GM04503 (cell line): ENCODE measurements at regions not wholly inside any gene's neighbourhood (a gene's known extent, or its start where the extent isn't known, plus 50 kb on each side); places are given as distances from the start of the nearest gene placed in this dataset.

Source experiments
- DNase-seq: peaks from one replicate; pipeline ENCODE4 v3.0.0-alpha.2; 2012; ENCODE audit warnings: low read depth

DNA sequence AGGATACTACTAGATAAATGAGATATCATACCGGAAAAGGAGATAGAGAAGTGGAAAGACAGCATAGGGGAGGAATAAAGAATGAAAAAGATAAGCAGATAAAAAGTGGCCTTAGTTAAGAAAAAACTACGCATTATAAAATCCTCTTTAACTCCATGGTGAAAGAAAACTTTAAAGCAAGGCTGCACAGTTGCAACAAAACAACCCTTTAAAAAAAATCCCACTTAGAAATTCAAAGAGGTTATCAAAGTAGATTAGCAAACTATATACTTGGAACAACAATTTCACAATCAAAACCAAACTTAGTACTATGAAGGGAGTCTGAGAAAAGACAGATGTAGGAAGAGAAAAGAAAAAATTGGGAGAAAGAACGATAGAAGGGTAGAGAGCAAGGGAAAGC, 133.4 kb upstream of the OSR1 start:
- DNase-seq = no peak

- no peak for DNase-seq
These were observed 132.5 kb upstream of the OSR1 start for GRCh38 chr2:19490846-19491435.

- DNase-seq = peak; percentile 24
These were observed 129.7 kb upstream of the OSR1 start for GRCh38 chr2:19488009-19488691.

DNA sequence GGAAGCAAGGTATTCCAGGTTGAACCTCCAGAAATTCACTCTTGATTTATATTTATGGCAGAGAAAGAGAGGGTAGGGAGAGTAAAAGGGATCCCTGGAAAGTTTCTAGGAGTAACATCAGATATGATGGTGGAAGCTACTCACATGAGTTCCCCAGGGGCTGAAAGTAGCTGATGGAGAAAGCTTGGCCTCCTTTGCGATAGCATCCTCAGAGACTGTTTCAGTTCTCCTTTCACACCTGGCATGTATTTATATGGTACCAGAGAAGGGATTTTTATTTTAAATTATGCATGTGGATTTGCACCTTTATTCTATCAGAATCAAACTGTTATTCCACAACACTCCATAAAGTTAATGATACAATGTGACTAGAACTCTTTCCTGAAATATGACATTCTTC, 126.3 kb upstream of the OSR1 start:
- DNase-seq = no peak

GRCh38 chr2:19480673-19481072, 122.2 kb upstream of the OSR1 start:
- no peak for DNase-seq

DNA sequence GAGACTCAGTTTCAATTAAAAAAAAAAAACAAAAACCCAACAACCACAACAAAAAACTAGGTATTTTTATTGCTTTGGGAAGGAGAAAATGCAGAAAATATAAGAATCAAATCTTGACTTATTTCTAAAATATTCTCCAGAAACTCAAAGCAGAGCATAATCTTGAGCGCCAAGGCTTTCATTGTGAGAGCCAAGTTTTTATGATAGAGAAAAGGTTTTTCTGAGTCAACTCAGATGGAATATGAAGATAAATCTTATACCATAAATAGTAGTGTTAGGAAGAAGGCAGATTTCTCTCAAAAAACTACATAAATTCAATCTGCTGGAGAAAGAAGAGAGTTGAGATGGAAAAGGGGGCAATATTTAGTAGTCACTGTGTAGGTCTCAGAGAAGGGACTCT, 121.2 kb upstream of the OSR1 start:
- DNase-seq = no peak

DNA sequence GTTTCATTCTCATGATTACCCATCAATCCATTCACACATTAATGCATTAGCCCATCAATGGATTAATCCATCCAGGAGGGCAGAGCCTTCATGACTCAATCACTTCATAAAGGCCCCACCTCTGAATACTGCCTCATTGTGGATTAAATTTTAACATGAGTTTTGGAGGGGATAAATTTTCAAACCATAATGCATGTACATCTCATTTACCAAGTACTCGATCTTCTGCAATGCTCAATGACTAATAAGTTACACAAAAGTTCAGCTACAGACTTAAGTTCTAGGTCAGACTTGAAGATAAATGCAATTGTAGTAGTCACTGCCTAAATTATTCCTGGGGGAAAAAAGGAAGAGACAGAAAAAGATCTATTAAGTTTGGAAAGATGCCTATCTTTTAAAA, 120.0 kb upstream of the OSR1 start:
- no peak for DNase-seq

DNA sequence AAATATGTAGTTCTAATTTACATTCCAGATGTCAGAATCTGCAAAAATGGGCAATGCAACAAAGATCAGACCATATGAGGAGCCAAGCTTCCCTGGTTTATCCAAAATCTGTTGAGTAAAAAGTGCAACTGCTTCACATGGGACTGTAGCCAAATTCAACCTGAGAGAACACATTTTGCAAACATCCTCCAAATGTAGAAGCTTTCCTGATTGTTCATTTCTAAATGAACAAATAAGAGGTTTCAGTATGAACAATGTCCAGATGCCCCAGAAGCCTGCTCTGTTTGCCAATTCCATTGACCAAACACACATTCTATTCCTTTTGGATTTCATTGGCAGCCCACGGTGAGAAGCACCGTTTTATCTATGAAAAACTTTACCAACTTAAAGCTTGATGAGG, 117.9 kb upstream of the OSR1 start:
- DNase-seq = no peak

DNA sequence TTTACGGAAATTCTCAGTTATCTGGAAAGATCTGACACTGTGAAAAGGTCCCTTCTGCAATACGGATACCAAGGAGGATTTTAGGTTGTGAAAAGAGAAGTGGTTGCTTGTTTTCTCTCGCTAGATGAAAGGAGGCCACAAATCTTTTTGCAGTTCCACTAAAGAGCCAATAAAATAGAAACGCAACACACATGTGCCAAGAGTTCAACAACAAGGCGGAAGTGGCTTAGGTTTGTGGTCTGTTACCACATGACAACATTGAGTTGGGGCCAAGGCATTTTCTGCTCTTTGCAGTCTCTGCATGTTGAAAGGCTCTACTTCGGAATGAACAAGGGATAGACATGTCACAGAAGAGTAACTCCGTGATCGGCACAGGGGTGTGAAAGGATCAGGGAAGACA, 115.7 kb upstream of the OSR1 start:
- peak; percentile 73 for DNase-seq

GRCh38 chr2:19473350-19473749, 114.9 kb upstream of the OSR1 start:
- no peak for DNase-seq

DNA sequence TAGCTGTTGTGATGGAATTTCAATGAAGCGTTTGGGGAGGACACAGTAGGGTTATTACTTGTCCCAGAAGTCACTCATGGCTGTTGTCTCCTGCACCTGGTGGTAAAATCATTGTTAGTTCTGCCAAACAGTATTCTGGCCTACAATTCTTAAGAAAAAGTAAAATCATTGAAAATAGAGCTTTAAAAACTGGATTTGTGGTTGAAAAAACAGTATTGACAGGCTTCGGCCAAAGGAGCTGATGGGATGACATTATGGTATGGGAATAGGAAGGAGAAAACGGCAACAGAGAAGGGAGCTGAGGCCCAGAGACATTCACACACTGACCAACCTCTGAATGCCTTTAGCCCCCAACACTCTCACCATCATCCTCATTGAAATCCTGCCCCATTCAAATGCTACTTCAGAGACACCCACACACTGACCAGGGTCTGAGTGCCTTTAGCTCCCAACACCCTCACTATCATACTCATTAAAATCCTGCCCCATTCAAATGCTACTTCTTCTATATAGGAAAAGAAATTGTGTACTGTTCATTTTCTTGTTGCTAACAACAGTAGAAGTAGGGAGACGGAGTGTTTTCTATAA, 114.1 kb upstream of the OSR1 start:
- no peak for DNase-seq

- no peak for DNase-seq
These were observed 113.1 kb upstream of the OSR1 start for GRCh38 chr2:19471491-19471890.

GRCh38 chr2:19465978-19466377, 107.6 kb upstream of the OSR1 start:
- DNase-seq = no peak

DNA sequence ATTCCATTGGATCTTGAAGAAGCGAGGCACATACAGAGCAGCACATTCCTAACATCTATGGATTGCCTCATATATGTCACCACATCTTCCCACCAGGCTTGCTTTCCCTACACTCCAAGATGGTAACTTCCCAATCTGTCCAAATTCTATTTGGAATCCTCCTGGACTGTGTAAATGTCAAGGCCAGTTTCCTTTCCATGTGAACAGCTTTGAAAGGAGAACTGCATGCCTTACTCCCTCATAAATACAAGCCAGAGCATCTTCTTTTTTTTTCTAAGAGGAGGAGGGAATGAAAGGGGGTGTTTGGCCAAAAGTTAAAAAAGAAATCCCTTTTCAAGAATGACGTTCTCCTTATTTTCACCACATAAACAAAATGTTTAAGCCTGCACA, 103.8 kb upstream of the OSR1 start:
- DNase-seq = no peak

DNA sequence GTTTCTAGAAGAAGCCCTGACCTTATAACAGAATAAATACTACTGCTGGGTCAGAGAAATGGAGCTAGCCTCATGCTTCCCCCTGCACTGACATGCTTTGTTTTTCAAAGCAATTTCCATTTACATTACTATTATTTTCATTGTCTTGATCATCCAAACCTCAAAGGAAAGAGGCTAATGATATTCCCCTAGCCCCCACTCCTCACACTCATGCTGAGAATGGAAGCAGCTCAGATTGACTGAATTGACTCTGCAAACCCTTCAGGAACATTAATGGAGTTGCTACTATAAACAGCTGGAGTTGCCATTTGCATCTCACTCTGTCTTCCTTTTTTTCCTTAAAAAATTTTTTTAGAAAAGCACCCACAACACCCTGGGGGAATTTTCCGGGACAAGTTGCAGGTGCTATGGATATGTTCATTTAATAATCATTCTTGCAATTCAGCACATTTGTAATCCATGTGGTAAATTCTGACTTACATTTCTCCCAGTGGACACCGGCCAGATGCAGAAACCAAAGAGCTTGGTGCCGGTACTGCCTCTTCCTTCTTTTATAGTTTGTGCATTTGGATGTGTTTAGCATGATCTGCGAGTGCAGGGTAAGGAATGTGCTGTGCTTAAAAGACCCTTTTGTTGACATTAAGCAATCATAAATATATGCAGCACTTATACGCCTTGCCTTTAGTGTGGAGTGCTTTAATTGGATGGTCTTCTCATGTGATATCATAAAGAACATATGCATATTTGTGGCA, 103.3 kb upstream of the OSR1 start:
- no peak for DNase-seq

GRCh38 chr2:19460761-19461160, 102.3 kb upstream of the OSR1 start:
- DNase-seq = no peak

DNA sequence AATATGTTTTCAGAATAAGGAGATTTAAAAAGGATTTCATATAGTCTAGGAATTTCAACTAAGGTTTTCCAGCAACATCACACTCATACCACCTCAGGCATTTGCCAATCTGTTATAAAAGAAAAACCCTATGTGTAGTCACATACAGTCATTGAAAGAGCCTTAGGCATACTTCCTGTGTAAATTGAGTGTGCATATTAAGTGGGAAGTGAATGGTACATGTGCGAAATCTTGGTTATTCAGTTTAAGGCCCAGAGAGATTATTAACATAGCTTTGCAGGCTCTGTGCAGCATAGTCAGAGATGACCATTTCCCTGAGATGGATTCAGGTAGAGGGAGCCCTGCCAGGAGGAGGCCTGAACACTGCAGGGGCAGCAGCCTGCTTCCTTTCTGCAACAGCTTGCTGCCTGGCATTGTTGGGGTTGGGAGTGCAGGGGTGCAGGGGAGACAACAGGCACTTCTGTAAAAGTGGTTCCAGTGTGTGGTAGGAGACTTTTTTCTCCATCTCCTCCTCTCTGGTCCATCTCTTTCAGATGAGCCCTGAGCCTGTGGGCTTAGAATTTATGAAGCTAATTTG, 100.1 kb upstream of the OSR1 start:
- DNase-seq = no peak

DNA sequence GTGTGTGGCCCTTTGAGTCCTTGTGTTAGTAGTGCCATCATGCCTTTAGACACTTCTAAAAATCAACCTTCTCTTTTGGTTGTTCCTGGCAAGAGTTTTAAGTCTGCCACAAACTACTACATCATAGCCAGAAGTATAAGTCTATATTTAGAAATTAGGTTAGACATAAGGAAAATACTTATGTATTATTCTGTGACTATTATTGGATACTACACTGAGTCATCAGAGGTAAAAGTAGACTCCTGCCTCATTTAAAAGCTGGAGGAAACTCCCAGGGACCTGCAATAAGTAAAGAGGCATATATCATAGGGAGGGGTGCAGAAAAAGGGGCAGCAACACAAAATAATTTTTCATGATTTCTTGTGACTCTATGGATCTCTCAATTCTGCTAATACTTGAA, 99.4 kb upstream of the OSR1 start:
- no peak for DNase-seq

- no peak for DNase-seq
These were observed 98.4 kb upstream of the OSR1 start for GRCh38 chr2:19456705-19457309.

- no peak for DNase-seq
These were observed 95.7 kb upstream of the OSR1 start for GRCh38 chr2:19454125-19454524.

- no peak for DNase-seq
These were observed 84.3 kb upstream of the OSR1 start for GRCh38 chr2:19442731-19443130.

DNA sequence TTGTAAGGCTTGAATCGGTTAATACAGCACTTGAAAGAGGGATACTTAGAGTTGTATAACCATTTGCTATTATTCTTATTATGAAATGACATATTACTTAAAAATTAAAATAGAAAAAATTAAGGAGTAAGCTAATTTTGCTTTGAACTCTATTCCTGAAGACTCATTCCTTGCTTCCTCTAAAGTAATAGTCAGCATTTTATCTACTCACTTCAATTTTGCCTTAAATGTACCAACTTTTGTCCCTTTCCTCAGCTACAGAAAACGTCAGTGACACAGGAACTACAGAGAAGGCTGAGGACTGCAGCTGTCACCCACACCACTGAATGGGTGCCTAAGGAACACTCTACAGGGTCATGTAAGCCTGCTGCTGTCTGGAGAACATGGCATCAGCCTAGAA, 80.7 kb upstream of the OSR1 start:
- no peak for DNase-seq
